HEK293T (cell line): ENCODE measurements at regions not wholly inside any gene's neighbourhood (a gene's known extent, or its start where the extent isn't known, plus 50 kb on each side); places are given as distances from the start of the nearest gene placed in this dataset.

Experiments used
- BHLHE40 ChIP-seq: fragments of 450-650 bp; IDR thresholded peaks from 2 replicates; pipeline ENCODE4 v1.6.1; 2016; ENCODE audit warnings: mild to moderate bottlenecking, moderate library complexity, borderline replicate concordance
- FOXA1 ChIP-seq: fragments of 450-650 bp; IDR thresholded peaks from 2 replicates; pipeline ENCODE4 v1.6.1; 2016; ENCODE audit warnings: mild to moderate bottlenecking
- HDGF ChIP-seq: fragments of 450-650 bp; IDR thresholded peaks from 2 replicates; pipeline ENCODE4 v1.6.1; 2017; ENCODE audit warnings: antibody characterized with exemption, borderline replicate concordance
- NFRKB ChIP-seq: fragments of 450-650 bp; IDR thresholded peaks from 2 replicates; pipeline ENCODE4 v1.6.1; 2016; ENCODE audit warnings: mild to moderate bottlenecking, moderate library complexity
- SP1 ChIP-seq: fragments of 450-650 bp; IDR thresholded peaks from 2 replicates; pipeline ENCODE4 v1.6.1; 2017
- SUZ12 ChIP-seq: fragments of 450-650 bp; IDR thresholded peaks from 2 replicates; pipeline ENCODE4 v1.6.1; 2016; ENCODE audit warnings: mild to moderate bottlenecking

DNA sequence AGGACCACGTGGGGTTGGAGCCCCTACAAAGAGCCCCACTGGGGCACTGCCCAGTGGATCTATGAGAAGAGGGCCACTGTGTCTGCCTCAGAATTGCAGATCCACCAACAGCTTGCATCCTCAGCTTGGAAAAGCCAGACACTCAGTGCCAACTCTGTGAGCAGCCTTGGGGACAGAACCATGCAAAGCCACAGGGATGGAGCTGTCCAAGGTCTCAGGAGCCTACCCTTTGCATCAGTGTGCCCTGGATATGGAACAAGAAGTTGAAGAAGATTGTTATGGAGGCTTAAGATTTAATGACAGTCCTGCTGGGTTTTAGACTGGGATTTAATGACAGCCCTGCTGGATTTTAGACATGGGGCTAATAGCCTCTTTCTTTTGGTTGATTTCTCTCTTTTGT lies 1670.9 kb downstream of the PLA2G4A start:
- TF ChIP-seq NFRKB (no peak), HDGF (no peak), SP1 (no peak), FOXA1 (no peak), BHLHE40 (no peak), SUZ12 (no peak)
